Vagina (tissue), 2 donors: ENCODE measurements at regions not wholly inside any gene's neighbourhood (a gene's known extent, or its start where the extent isn't known, plus 50 kb on each side); places are given as distances from the start of the nearest gene placed in this dataset.

ENCODE experiments used
- POLR2AphosphoS5 ChIP-seq, 2 donors: sonication (generic); formaldehyde crosslinking; IDR thresholded peaks; one replicate each; pipeline ENCODE4 v1.9.0; 2017; ENCODE audit warnings: antibody characterized with exemption in 2 of 2, mild to moderate bottlenecking in 2 of 2, low read depth in 1 of 2; ENCODE audit not compliant: insufficient read depth in 1 of 2
- TF ChIP-seq, protein P1 (sequence below), 3 experiments: fragments of 450-650 bp in 2 of 3; fragments of 200-600 bp in 1 of 3; sonication (generic) in 1 of 3; IDR thresholded peaks; one replicate each; pipeline ENCODE4 v1.5.1; 2017 to 2019; ENCODE audit warnings: antibody characterized with exemption in 3 of 3, mild to moderate bottlenecking in 2 of 3, moderate library complexity in 2 of 3

DNA sequence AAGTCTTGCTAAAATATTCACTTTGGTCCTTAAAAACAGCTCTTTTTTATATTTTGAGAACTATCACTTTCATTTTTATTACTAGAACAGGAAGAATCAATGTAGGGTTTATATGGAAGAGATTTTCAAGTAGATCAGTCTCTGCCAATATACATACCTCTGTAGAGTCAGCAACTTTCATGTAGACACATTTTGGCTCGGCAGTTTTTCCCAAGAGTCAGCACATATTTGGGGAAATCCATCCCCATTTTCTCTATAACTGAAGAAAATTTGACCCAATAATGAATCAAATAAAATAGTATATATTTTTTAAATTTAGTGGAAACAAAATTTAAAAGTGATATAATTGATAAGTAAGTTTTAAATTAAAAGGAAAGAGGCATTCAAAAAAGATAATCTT lies 329.8 kb upstream of the TFPI start:
- TF ChIP-seq, protein P1, sequence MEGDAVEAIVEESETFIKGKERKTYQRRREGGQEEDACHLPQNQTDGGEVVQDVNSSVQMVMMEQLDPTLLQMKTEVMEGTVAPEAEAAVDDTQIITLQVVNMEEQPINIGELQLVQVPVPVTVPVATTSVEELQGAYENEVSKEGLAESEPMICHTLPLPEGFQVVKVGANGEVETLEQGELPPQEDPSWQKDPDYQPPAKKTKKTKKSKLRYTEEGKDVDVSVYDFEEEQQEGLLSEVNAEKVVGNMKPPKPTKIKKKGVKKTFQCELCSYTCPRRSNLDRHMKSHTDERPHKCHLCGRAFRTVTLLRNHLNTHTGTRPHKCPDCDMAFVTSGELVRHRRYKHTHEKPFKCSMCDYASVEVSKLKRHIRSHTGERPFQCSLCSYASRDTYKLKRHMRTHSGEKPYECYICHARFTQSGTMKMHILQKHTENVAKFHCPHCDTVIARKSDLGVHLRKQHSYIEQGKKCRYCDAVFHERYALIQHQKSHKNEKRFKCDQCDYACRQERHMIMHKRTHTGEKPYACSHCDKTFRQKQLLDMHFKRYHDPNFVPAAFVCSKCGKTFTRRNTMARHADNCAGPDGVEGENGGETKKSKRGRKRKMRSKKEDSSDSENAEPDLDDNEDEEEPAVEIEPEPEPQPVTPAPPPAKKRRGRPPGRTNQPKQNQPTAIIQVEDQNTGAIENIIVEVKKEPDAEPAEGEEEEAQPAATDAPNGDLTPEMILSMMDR (IDR thresholded peaks at IDR 0.05), result no peak
- TF ChIP-seq POLR2AphosphoS5 (IDR thresholded peaks at IDR 0.05; ENCODE audit: insufficient read depth in 1 of 2, low read depth in 1 of 2), result no peak
